DND-41 (cell line): ENCODE measurements at regions not wholly inside any gene's neighbourhood (a gene's known extent, or its start where the extent isn't known, plus 50 kb on each side); places are given as distances from the start of the nearest gene placed in this dataset.

Experiments used
- EZH2 ChIP-seq: IDR thresholded peaks from 3 replicates; pipeline ENCODE4 v1.6.1; 2012; ENCODE audit warnings: borderline replicate concordance, low read depth, mild to moderate bottlenecking, moderate library complexity, low read length, inconsistent platforms; ENCODE audit not compliant: severe bottlenecking
- TF ChIP-seq, protein P1 (sequence below): IDR thresholded peaks from 2 replicates; pipeline ENCODE4 v1.5.1; 2012; ENCODE audit warnings: borderline replicate concordance, low read length, moderate library complexity, mild to moderate bottlenecking; ENCODE audit not compliant: poor library complexity, severe bottlenecking; ENCODE audit errors: extremely low read depth

DNA sequence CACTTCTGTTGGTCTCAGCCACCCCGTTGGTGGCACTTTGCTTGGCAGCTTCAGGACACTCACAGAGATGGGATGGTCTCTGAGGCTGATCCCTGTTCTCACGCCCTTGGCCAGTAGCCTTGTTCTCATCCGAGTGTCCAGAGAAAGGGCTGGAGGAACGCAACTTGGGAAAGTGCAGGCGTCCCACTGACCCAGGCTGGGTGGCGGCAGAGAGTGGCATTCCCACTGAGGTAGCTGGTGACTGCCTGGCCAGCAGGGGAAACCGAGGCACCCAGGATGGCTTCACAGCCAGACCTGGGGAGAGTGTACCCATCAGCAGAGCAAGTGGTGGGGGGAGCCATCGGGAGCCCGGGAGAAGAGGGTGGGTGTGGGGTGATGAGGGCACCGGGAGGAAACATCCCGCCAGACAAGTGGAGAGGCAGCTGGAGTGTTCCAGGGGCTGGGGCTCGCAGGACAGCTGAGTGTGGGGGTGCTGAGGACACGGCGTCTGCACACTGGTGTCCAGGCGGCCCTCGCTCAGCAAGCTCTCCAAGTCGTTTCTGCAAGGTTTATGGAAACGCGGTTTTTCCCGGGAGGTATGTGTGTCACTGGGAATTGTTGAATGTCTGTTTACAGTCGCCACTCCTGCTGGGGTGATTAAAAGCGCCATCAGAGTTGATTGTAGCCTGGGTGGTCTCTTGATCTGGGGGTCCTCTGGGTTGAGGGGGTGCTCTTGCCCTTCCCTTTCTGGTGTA is 97.8 kb downstream of the SIK1 start:
- TF ChIP-seq, protein P1, sequence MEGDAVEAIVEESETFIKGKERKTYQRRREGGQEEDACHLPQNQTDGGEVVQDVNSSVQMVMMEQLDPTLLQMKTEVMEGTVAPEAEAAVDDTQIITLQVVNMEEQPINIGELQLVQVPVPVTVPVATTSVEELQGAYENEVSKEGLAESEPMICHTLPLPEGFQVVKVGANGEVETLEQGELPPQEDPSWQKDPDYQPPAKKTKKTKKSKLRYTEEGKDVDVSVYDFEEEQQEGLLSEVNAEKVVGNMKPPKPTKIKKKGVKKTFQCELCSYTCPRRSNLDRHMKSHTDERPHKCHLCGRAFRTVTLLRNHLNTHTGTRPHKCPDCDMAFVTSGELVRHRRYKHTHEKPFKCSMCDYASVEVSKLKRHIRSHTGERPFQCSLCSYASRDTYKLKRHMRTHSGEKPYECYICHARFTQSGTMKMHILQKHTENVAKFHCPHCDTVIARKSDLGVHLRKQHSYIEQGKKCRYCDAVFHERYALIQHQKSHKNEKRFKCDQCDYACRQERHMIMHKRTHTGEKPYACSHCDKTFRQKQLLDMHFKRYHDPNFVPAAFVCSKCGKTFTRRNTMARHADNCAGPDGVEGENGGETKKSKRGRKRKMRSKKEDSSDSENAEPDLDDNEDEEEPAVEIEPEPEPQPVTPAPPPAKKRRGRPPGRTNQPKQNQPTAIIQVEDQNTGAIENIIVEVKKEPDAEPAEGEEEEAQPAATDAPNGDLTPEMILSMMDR: no peak
- no peak for TF ChIP-seq EZH2
